GM12892 (cell line): ENCODE measurements at regions not wholly inside any gene's neighbourhood (a gene's known extent, or its start where the extent isn't known, plus 50 kb on each side); places are given as distances from the start of the nearest gene placed in this dataset.

Experiments used
- DNase-seq: peaks from one replicate; pipeline ENCODE4 v3.0.0; 2011; ENCODE audit not compliant: insufficient read length
- FAIRE-seq: peaks from 2 replicates; lab custom pipeline; 2011; peaks lifted over from hg19 to GRCh38; lab: Jason Lieb, UNC
- POLR2A ChIP-seq: IDR thresholded peaks from 2 replicates; pipeline ENCODE4 v1.6.1; 2011; ENCODE audit warnings: low read depth, low read length, control low read depth
- POLR2AphosphoS5 ChIP-seq: IDR thresholded peaks from 2 replicates; pipeline ENCODE4 v1.6.1; 2011; ENCODE audit warnings: low read depth, low read length, control low read depth
- TAF1 ChIP-seq: IDR thresholded peaks from 2 replicates; pipeline ENCODE4 v1.6.1; 2011; ENCODE audit warnings: low read depth, mild to moderate bottlenecking, control low read depth, low read length, borderline replicate concordance

DNA sequence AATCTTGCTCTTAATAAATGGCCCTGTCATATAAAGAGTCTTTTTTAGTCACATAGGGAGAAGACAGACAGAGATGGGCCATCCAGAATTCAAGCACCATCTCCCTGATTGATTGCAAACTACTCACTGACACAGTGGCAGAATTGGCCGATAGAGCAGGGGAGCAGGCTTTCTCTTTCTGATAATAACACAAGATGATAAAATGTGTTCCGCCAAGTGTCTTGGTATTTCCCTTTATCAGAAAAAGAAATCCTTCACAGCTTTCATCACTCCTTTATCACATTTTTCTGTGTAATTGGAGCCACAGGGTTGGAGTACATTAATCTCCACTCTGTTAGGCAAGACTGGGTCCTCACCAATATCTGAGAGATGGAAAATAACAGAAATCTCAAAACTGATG is 406.0 kb downstream of the TMEM135 start:
- no peak for FAIRE-seq
- TF ChIP-seq TAF1, result no peak
- TF ChIP-seq POLR2A, result no peak
- TF ChIP-seq POLR2AphosphoS5, result no peak
- no peak for DNase-seq

GRCh38 chr11:87440076-87440770 is 402.5 kb downstream of the TMEM135 start:
- FAIRE-seq, result no peak
- TF ChIP-seq TAF1, result no peak
- TF ChIP-seq POLR2A, result no peak
- TF ChIP-seq POLR2AphosphoS5, result no peak

DNA sequence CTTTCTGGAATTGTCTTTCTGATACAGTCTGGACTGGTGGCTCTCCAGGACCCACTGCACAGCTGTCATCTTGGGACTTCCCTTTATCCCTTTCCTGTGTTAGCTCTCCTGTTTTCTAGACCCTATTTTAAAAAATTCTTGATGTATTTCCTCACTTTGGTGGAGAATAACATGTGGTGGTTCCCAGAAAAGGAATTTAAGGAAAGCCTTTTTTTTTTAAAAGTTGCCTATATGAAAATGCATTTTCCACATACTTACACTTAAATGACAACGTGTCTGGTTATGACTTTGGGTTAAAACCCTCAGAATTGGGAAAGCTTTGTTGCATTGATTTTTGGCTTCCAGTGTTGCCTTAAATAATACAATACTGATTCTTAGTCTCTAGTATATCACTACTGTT is 400.7 kb downstream of the TMEM135 start:
- no peak for FAIRE-seq
- TF ChIP-seq POLR2A (no peak), TAF1 (no peak), POLR2AphosphoS5 (no peak)
- no peak for DNase-seq

More at GRCh38 chr11:87440076-87440770, 402.5 kb downstream of the TMEM135 start:
- DNase-seq, result no peak

- FAIRE-seq, result no peak
Observed at GRCh38 chr11:87437844-87438223, 400.1 kb downstream of the TMEM135 start.

DNA sequence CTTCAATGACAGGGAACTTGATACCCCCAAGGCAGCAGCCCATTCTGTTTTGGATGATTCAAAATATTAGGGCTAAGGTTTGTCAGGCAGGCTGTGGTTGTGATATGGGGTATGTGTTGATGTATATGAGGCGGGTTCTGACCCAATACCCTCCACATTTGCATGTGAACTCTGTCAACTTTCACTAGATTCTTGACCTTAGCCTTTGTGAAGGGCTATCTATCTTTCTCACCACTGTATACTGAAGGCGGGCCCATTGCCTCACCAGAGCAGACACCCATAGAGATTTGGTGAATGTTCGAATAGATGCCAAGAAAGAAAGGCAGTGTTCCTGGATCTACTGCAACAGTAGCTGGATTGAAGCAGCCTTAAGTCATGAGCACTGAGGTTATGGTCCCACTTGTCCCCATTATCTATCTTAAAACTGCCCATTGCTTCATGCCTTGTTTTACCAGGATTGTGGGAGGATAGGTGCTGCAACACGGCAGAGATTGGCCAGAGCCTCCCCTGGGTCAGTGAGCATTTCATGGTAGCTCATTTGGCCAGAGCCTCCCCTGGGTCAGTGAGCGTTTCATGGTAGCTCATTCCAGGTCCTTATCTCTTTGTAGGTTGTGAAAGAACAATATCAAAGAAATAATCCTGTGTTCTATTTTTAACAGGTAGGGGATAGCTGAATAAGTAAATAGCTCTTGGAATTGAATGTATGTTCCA is 399.6 kb downstream of the TMEM135 start:
- DNase-seq (no peak), FAIRE-seq (no peak)
- TF ChIP-seq TAF1 (no peak), POLR2AphosphoS5 (no peak), POLR2A (no peak)

More at GRCh38 chr11:87437844-87438223, 400.1 kb downstream of the TMEM135 start:
- no peak for DNase-seq
- TF ChIP-seq TAF1 (no peak), POLR2AphosphoS5 (no peak), POLR2A (no peak)

- no peak for TF ChIP-seq TAF1
- no peak for TF ChIP-seq POLR2A
- no peak for TF ChIP-seq POLR2AphosphoS5
- DNase-seq (no peak), FAIRE-seq (no peak)
Observed at GRCh38 chr11:87432022-87432421, 394.3 kb downstream of the TMEM135 start.

- TF ChIP-seq POLR2A, result no peak
- TF ChIP-seq POLR2AphosphoS5, result no peak
- TF ChIP-seq TAF1, result no peak
- DNase-seq, result no peak
- no peak for FAIRE-seq
Observed at GRCh38 chr11:87431392-87431791, 393.7 kb downstream of the TMEM135 start.

GRCh38 chr11:87430821-87431220 is 393.1 kb downstream of the TMEM135 start:
- DNase-seq (no peak), FAIRE-seq (no peak)
- TF ChIP-seq POLR2AphosphoS5 (no peak), TAF1 (no peak), POLR2A (no peak)

DNA sequence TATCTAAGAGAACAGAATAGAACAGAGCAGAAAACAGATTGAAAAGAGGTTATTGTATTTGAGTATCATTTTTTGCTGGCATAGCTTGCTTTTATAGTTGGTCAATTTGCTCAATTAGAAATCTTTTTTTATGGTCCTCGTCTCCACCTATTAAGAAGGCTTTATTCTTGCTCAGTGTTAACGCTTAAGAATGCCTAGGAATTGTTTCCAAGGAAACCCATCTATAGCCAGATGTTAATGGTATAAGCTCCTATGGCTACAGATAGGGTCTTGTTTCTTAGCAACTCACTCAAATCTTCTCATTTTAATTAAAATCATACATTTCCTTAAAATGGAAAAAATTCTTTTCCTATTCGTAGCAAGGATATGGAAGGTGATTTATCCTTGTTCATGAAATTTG is 392.3 kb downstream of the TMEM135 start:
- TF ChIP-seq POLR2A (no peak), TAF1 (no peak), POLR2AphosphoS5 (no peak)
- no peak for DNase-seq
- FAIRE-seq, result no peak

GRCh38 chr11:87428266-87428665 is 390.5 kb downstream of the TMEM135 start:
- DNase-seq, result no peak
- FAIRE-seq, result no peak
- no peak for TF ChIP-seq TAF1
- no peak for TF ChIP-seq POLR2A
- no peak for TF ChIP-seq POLR2AphosphoS5

GRCh38 chr11:87425943-87426342 is 388.2 kb downstream of the TMEM135 start:
- DNase-seq, result no peak
- TF ChIP-seq TAF1 (no peak), POLR2A (no peak), POLR2AphosphoS5 (no peak)
- FAIRE-seq, result no peak
